ENCODE measurements at regions not wholly inside any gene's neighbourhood (a gene's known extent, or its start where the extent isn't known, plus 50 kb on each side); places are given as distances from the start of the nearest gene placed in this dataset.

DNA sequence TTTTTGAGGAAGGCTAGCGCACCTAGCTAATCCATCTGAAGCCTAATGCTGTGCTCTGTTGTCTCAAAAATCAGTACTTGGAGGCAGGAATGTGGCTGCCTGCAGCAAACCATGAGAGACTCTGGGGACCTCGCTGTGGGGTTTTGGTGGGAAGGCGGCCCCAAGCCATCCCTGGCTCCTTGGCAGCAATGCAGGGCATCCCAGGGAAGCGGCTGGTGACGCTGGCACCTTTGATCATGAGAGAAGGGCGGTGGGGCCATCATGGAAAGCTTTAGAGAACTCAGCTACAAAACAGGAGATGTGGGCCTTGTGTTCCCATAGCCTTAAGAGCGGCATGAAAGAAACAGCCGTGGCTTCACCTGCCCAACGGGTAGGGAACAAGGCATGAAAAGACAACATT is 101.1 kb upstream of the SFSWAP start:
- no peak overlapping the region for H2AFZ ChIP-seq (ENCODE audit: low read length)
- H3K27me3 ChIP-seq (ENCODE audit: insufficient read depth, low read length), result no peaks in the 10 kb centered on the region; the same call in none of the 2 replicates
- H3F3A ChIP-seq (ENCODE audit: insufficient read depth, low read length), result no peaks in the 10 kb centered on the region
- H3K4me2 ChIP-seq (ENCODE audit: low read length), result no peak overlapping the region
- no peaks in the 10 kb centered on the region for H3K4me1 ChIP-seq (ENCODE audit: insufficient read depth, low read length, severe bottlenecking)
- H4K20me1 ChIP-seq (ENCODE audit: insufficient read depth, low read length), result no peaks in the 10 kb centered on the region
- H3K4me3 ChIP-seq (ENCODE audit: low read depth, low read length, poor library complexity, severe bottlenecking), result no peak overlapping the region
- H3K9me3 ChIP-seq (ENCODE audit: low read length), result no peaks in the 10 kb centered on the region
- no peaks in the 10 kb centered on the region for H3K36me3 ChIP-seq (ENCODE audit: insufficient read depth, low read length)
- no peak overlapping the region for H3K27ac ChIP-seq (ENCODE audit: low read depth, low read length, poor library complexity, severe bottlenecking)
- no peaks in the 10 kb centered on the region for H3K9me2 ChIP-seq (ENCODE audit: low read depth, low read length)
- no peak overlapping the region for H3K9ac ChIP-seq (ENCODE audit: low read length)
- no peak for TF ChIP-seq EZH2 (IDR thresholded peaks at IDR 0.05; ENCODE audit: borderline replicate concordance, low read length)
- TF ChIP-seq, protein P1, sequence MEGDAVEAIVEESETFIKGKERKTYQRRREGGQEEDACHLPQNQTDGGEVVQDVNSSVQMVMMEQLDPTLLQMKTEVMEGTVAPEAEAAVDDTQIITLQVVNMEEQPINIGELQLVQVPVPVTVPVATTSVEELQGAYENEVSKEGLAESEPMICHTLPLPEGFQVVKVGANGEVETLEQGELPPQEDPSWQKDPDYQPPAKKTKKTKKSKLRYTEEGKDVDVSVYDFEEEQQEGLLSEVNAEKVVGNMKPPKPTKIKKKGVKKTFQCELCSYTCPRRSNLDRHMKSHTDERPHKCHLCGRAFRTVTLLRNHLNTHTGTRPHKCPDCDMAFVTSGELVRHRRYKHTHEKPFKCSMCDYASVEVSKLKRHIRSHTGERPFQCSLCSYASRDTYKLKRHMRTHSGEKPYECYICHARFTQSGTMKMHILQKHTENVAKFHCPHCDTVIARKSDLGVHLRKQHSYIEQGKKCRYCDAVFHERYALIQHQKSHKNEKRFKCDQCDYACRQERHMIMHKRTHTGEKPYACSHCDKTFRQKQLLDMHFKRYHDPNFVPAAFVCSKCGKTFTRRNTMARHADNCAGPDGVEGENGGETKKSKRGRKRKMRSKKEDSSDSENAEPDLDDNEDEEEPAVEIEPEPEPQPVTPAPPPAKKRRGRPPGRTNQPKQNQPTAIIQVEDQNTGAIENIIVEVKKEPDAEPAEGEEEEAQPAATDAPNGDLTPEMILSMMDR (IDR thresholded peaks at IDR 0.05; ENCODE audit: low read length), result no peak
- H3K79me2 ChIP-seq (ENCODE audit: insufficient read depth, low read length), result no peaks in the 10 kb centered on the region

DNA sequence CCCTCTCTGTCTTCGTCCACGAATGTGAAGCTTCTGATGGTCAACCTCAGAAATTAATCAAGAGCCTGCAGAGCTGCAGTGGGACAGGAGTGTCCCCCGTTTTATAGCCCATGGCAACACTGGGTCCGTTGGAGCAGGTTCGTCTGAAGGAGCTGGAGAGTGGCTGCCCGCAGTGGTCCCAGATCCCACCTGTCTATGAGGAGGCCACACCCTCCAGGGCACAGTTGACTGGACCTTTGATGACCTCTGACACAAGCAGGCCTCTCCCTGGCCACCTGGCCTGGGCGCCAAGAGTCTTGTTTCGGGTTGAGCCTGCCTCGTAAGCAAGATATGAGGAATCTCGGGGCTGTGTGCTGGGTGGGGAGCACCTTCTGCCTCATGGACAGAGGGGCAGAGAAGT is 100.7 kb upstream of the SFSWAP start:
- Histone ChIP-seq H3K79me2 (ENCODE audit: insufficient read depth, low read length) (no peaks in the 10 kb centered on the region), H3K4me1 (ENCODE audit: insufficient read depth, low read length, severe bottlenecking) (no peaks in the 10 kb centered on the region), H3K27ac (ENCODE audit: low read depth, low read length, poor library complexity, severe bottlenecking) (no peak overlapping the region), H4K20me1 (ENCODE audit: insufficient read depth, low read length) (no peaks in the 10 kb centered on the region), H3K9me3 (ENCODE audit: low read length) (no peaks in the 10 kb centered on the region), H3F3A (ENCODE audit: insufficient read depth, low read length) (no peaks in the 10 kb centered on the region), H3K4me3 (ENCODE audit: low read depth, low read length, poor library complexity, severe bottlenecking) (no peak overlapping the region), H3K9me2 (ENCODE audit: low read depth, low read length) (no peaks in the 10 kb centered on the region), H3K27me3 (ENCODE audit: insufficient read depth, low read length) (no peaks in the 10 kb centered on the region; the same call in none of the 2 replicates), H3K4me2 (ENCODE audit: low read length) (no peak overlapping the region), H3K36me3 (ENCODE audit: insufficient read depth, low read length) (no peaks in the 10 kb centered on the region), H2AFZ (ENCODE audit: low read length) (no peak overlapping the region), H3K9ac (ENCODE audit: low read length) (no peak overlapping the region)
- no peak for TF ChIP-seq EZH2 (IDR thresholded peaks at IDR 0.05; ENCODE audit: borderline replicate concordance, low read length)
- TF ChIP-seq, protein P1 (IDR thresholded peaks at IDR 0.05; ENCODE audit: low read length), result no peak

DNA sequence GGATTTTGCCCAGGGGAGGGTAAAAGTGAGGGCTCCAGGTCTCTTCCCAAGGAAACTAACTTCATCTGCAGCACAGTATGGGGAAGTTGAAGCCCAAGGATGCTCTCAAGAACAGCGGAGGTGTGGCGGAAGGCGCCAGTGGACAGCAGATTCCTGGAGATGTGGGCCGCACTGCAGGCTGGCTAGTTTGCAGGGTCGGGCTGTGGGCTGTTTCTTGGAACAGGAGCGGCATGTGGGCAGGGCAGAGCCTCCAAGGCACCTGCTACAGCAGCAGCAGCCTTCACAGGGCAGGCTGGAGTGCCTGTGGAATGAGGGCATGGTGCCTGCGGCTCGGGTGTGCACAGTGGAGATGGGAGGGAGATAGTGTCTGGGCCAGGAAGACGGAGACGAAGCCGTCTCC is 100.0 kb upstream of the SFSWAP start:
- H3K27ac ChIP-seq (ENCODE audit: low read depth, low read length, poor library complexity, severe bottlenecking), result no peak overlapping the region
- no peak overlapping the region for H3K4me3 ChIP-seq (ENCODE audit: low read depth, low read length, poor library complexity, severe bottlenecking)
- H3K4me1 ChIP-seq (ENCODE audit: insufficient read depth, low read length, severe bottlenecking), result no peaks in the 10 kb centered on the region
- H3K27me3 ChIP-seq (ENCODE audit: insufficient read depth, low read length), result no peaks in the 10 kb centered on the region; the same call in 1 of the 2 replicates
- no peaks in the 10 kb centered on the region for H3K79me2 ChIP-seq (ENCODE audit: insufficient read depth, low read length)
- no peak overlapping the region for H2AFZ ChIP-seq (ENCODE audit: low read length)
- no peaks in the 10 kb centered on the region for H4K20me1 ChIP-seq (ENCODE audit: insufficient read depth, low read length)
- H3K9ac ChIP-seq (ENCODE audit: low read length), result no peak overlapping the region
- H3K4me2 ChIP-seq (ENCODE audit: low read length), result no peak overlapping the region
- H3F3A ChIP-seq (ENCODE audit: insufficient read depth, low read length), result no peaks in the 10 kb centered on the region
- TF ChIP-seq EZH2 (IDR thresholded peaks at IDR 0.05; ENCODE audit: borderline replicate concordance, low read length), result no peak
- TF ChIP-seq, protein P1 (IDR thresholded peaks at IDR 0.05; ENCODE audit: low read length), result no peak
- no peaks in the 10 kb centered on the region for H3K9me3 ChIP-seq (ENCODE audit: low read length)
- no peaks in the 10 kb centered on the region for H3K36me3 ChIP-seq (ENCODE audit: insufficient read depth, low read length)
- H3K9me2 ChIP-seq (ENCODE audit: low read depth, low read length), result no peaks in the 10 kb centered on the region

All from OCI-LY1 (cell line).